Hepatocyte (in vitro differentiated cells): ENCODE measurements at regions not wholly inside any gene's neighbourhood (a gene's known extent, or its start where the extent isn't known, plus 50 kb on each side); places are given as distances from the start of the nearest gene placed in this dataset.

Experiments used
- EZH2 ChIP-seq: fragments of 200-600 bp; sonication (generic); IDR thresholded peaks from 2 replicates; pipeline ENCODE4 v1.6.1; 2016; ENCODE audit warnings: antibody characterized with exemption, mild to moderate bottlenecking, borderline replicate concordance
- TF ChIP-seq, protein P1 (sequence below): fragments of 200-600 bp; sonication (generic); IDR thresholded peaks from 2 replicates; pipeline ENCODE4 v1.5.1; 2016; ENCODE audit warnings: antibody characterized with exemption, mild to moderate bottlenecking; ENCODE audit not compliant: poor library complexity

- TF ChIP-seq EZH2: no peak
- TF ChIP-seq, protein P1, sequence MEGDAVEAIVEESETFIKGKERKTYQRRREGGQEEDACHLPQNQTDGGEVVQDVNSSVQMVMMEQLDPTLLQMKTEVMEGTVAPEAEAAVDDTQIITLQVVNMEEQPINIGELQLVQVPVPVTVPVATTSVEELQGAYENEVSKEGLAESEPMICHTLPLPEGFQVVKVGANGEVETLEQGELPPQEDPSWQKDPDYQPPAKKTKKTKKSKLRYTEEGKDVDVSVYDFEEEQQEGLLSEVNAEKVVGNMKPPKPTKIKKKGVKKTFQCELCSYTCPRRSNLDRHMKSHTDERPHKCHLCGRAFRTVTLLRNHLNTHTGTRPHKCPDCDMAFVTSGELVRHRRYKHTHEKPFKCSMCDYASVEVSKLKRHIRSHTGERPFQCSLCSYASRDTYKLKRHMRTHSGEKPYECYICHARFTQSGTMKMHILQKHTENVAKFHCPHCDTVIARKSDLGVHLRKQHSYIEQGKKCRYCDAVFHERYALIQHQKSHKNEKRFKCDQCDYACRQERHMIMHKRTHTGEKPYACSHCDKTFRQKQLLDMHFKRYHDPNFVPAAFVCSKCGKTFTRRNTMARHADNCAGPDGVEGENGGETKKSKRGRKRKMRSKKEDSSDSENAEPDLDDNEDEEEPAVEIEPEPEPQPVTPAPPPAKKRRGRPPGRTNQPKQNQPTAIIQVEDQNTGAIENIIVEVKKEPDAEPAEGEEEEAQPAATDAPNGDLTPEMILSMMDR: no peak
These were observed 76.5 kb downstream of the MICALL2 start for GRCh38 chr7:1382553-1383397.
